Activated B cell treated with CpG ODN at 0.5 μM for 24 hours (primary cell): ENCODE measurements at regions not wholly inside any gene's neighbourhood (a gene's known extent, or its start where the extent isn't known, plus 50 kb on each side); places are given as distances from the start of the nearest gene placed in this dataset.

Experiments
- ATAC-seq: fragments of 200-7000 bp; cut with Tn5 transposase; one replicate; pipeline ENCODE4 v1.10.0; 2021; ENCODE audit warnings: low read depth, mild to moderate bottlenecking, moderate library complexity
- CTCF ChIA-PET: fragments of 350-600 bp; sonication (Branson Sonifier 250); formaldehyde crosslinking; loops from one replicate; lab custom pipeline; 2021; ENCODE audit warnings: antibody characterized with exemption; lab: Charles Lee
- POLR2A ChIA-PET: fragments of 350-600 bp; sonication (Branson Sonifier 250); formaldehyde crosslinking; loops from one replicate; lab custom pipeline; 2021; ENCODE audit warnings: antibody characterized with exemption; lab: Charles Lee
- DNase-seq: peaks from one replicate; pipeline ENCODE4 v3.0.0; 2022
- H3K27ac Mint-ChIP-seq: one replicate; pipeline ENCODE4 v1.8.0; 2020; ENCODE audit warnings: mixed read lengths
- H3K27me3 Mint-ChIP-seq: one replicate; pipeline ENCODE4 v1.8.0; 2021; ENCODE audit warnings: mixed read lengths
- H3K36me3 Mint-ChIP-seq: one replicate; pipeline ENCODE4 v1.8.0; 2021; ENCODE audit warnings: low read depth, mixed read lengths
- H3K4me1 Mint-ChIP-seq: one replicate; pipeline ENCODE4 v1.8.0; 2021; ENCODE audit warnings: mixed read lengths
- H3K4me3 Mint-ChIP-seq: one replicate; pipeline ENCODE4 v1.8.0; 2020; ENCODE audit warnings: mild to moderate bottlenecking, mixed read lengths
- H3K9me3 Mint-ChIP-seq: one replicate; pipeline ENCODE4 v1.8.0; 2020; ENCODE audit warnings: mixed read lengths
- intact Hi-C: fragments of 100-400 bp; cut with micrococcal nuclease; formaldehyde crosslinking; loops from one replicate; pipeline ENCODE4 v1.15.1; 2024
- TF ChIP-seq, protein P1 (sequence below): fragments of 200-600 bp; IDR thresholded peaks from one replicate; pipeline ENCODE4 v1.8.0; 2022; ENCODE audit warnings: antibody characterized with exemption, mild to moderate bottlenecking

DNA sequence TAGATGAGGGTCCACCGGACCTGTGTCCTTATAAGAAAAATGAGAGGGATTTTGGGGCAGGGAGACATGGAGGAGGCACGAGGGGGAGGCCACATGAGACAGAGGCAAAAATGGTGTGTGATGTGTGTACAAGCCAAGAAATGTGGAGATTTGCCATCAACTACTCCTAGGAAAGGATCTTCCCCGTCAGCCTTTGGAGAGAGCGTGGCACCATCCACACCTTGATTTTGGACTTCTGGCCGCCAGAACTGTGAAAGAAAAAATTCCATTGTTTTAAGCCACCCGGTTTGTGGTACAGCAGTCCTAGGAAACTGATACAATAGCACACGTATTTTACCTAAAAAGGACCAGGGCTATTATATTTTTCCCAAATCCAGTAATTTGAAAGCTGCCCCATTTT lies 829.0 kb upstream of the SALL3 start:
- no peaks in the 10 kb centered on the region for H3K36me3 Mint-ChIP-seq
- H3K4me1 Mint-ChIP-seq, result no peaks in the 10 kb centered on the region
- TF ChIP-seq, protein P1, sequence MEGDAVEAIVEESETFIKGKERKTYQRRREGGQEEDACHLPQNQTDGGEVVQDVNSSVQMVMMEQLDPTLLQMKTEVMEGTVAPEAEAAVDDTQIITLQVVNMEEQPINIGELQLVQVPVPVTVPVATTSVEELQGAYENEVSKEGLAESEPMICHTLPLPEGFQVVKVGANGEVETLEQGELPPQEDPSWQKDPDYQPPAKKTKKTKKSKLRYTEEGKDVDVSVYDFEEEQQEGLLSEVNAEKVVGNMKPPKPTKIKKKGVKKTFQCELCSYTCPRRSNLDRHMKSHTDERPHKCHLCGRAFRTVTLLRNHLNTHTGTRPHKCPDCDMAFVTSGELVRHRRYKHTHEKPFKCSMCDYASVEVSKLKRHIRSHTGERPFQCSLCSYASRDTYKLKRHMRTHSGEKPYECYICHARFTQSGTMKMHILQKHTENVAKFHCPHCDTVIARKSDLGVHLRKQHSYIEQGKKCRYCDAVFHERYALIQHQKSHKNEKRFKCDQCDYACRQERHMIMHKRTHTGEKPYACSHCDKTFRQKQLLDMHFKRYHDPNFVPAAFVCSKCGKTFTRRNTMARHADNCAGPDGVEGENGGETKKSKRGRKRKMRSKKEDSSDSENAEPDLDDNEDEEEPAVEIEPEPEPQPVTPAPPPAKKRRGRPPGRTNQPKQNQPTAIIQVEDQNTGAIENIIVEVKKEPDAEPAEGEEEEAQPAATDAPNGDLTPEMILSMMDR, result no peak
- ChIA-PET CTCF (no interaction called here), POLR2A (no interaction called here)
- intact Hi-C loops, result no loop called here
- no peak overlapping the region for H3K4me3 Mint-ChIP-seq
- H3K27me3 Mint-ChIP-seq, result no peaks in the 10 kb centered on the region
- H3K27ac Mint-ChIP-seq, result no peak overlapping the region
- ATAC-seq, result no peak
- DNase-seq, result no peak
- H3K9me3 Mint-ChIP-seq, result peaks cover 4% of the 10 kb centered on the region

GRCh38 chr18:78151234-78151633 lies 828.4 kb upstream of the SALL3 start:
- Mint-ChIP-seq H3K36me3 (no peaks in the 10 kb centered on the region), H3K4me1 (no peaks in the 10 kb centered on the region), H3K27me3 (no peaks in the 10 kb centered on the region), H3K4me3 (no peak overlapping the region), H3K27ac (no peak overlapping the region), H3K9me3 (peaks cover 4% of the 10 kb centered on the region)
- CTCF ChIA-PET, result no interaction called here
- TF ChIP-seq, protein P1, result no peak
- DNase-seq (no peak), ATAC-seq (no peak)
- intact Hi-C loops, result no loop called here
- POLR2A ChIA-PET, result no interaction called here

GRCh38 chr18:78151948-78152725 lies 827.5 kb upstream of the SALL3 start:
- H3K9me3 Mint-ChIP-seq, result peaks cover 4% of the 10 kb centered on the region
- no peaks in the 10 kb centered on the region for H3K27me3 Mint-ChIP-seq
- POLR2A ChIA-PET, result no interaction called here
- H3K36me3 Mint-ChIP-seq, result no peaks in the 10 kb centered on the region
- CTCF ChIA-PET, result no interaction called here
- H3K4me3 Mint-ChIP-seq, result no peak overlapping the region
- H3K27ac Mint-ChIP-seq, result no peak overlapping the region
- no peak for DNase-seq
- no peak for ATAC-seq
- H3K4me1 Mint-ChIP-seq, result no peaks in the 10 kb centered on the region
- TF ChIP-seq, protein P1, result no peak
- intact Hi-C loops, result no loop called here

DNA sequence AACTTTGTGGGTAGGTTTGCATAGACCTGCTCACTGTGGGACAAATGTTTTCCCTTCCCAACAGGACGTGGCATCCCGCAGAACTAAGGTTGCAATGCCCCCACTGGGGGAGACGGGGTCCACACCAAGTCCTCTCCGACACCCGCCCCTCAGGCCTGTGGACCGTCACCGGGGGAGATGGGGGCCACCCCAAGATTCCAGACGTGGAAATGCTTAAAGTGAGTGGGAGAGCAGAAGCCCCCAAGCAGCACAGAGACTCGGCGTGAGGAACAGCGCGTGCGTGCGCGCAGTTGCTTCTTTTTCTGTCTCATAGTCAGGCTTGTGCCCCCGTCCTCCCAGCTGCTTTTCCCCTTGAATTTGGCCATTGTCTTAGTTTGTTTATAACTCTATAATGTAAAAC lies 826.3 kb upstream of the SALL3 start:
- TF ChIP-seq, protein P1, result no peak
- ATAC-seq, result no peak
- Mint-ChIP-seq H3K27ac (no peak overlapping the region), H3K36me3 (no peaks in the 10 kb centered on the region), H3K27me3 (no peaks in the 10 kb centered on the region), H3K4me3 (no peak overlapping the region), H3K4me1 (no peaks in the 10 kb centered on the region), H3K9me3 (peaks cover 10% of the 10 kb centered on the region)
- intact Hi-C loops, result no loop called here
- DNase-seq, result no peak
- POLR2A ChIA-PET, result no interaction called here
- CTCF ChIA-PET, result no interaction called here

DNA sequence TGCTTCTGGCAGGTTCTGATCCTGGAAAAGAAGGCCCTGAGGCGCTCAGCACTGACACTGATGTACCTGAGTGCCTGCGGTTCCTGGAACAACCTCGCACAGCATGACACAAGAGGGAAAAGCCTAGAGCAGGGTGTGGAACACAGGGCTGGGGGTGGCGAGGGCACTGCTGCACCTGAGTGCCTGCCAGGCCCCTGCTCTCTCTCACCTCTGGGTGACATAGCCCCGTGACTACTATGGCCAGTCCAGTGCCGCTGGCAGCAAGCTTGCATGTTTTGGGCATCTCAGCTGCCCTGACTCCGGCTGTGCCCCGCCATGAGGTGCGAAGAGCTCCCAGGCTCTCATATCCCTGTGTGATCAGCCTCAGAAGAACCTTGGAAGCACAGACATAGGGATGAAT lies 825.2 kb upstream of the SALL3 start:
- TF ChIP-seq, protein P1, result no peak
- no peak for ATAC-seq
- ChIA-PET POLR2A (no interaction called here), CTCF (no interaction called here)
- H3K27me3 Mint-ChIP-seq, result no peaks in the 10 kb centered on the region
- no peak overlapping the region for H3K4me3 Mint-ChIP-seq
- no peak for DNase-seq
- intact Hi-C loops, result no loop called here
- H3K36me3 Mint-ChIP-seq, result no peaks in the 10 kb centered on the region
- H3K4me1 Mint-ChIP-seq, result no peaks in the 10 kb centered on the region
- peaks cover 10% of the 10 kb centered on the region for H3K9me3 Mint-ChIP-seq
- H3K27ac Mint-ChIP-seq, result no peak overlapping the region
